Stomach smooth muscle (tissue), 2 donors: ENCODE measurements at regions not wholly inside any gene's neighbourhood (a gene's known extent, or its start where the extent isn't known, plus 50 kb on each side); places are given as distances from the start of the nearest gene placed in this dataset.

ENCODE experiments used
- H3K27ac ChIP-seq: one replicate; pipeline ENCODE4 v1.7.0; 2013; ENCODE audit warnings: mild to moderate bottlenecking, low read length, inconsistent platforms
- H3K27me3 ChIP-seq, 2 donors: one replicate each; pipeline ENCODE4 v1.7.0; 2013; ENCODE audit warnings: low read length in 2 of 2; ENCODE audit not compliant: insufficient read depth in 2 of 2, control insufficient read depth in 1 of 2
- H3K36me3 ChIP-seq, 2 donors: one replicate each; pipeline ENCODE4 v1.7.0; 2013; ENCODE audit warnings: low read length in 2 of 2; ENCODE audit not compliant: control insufficient read depth in 2 of 2, insufficient read depth in 2 of 2
- H3K4me1 ChIP-seq: one replicate; pipeline ENCODE4 v1.7.0; 2013; ENCODE audit warnings: low read length; ENCODE audit not compliant: control insufficient read depth, insufficient read depth
- H3K4me3 ChIP-seq, 2 donors: one replicate each; pipeline ENCODE4 v1.7.0; 2013; ENCODE audit warnings: low read length in 2 of 2
- H3K9ac ChIP-seq, 2 donors: one replicate each; pipeline ENCODE4 v1.7.0; 2013; ENCODE audit warnings: low read length in 2 of 2, mild to moderate bottlenecking in 1 of 2
- H3K9me3 ChIP-seq, 2 donors: one replicate each; pipeline ENCODE4 v1.7.0; 2013; ENCODE audit warnings: low read length in 2 of 2; ENCODE audit not compliant: control insufficient read depth in 2 of 2
- donor health status: healthy.
- donor health status: Pancreatic carcinoma.

- no peaks in the 10 kb centered on the region for H3K9me3 ChIP-seq
- no peak overlapping the region for H3K4me3 ChIP-seq
- H3K4me1 ChIP-seq = peaks cover 3% of the 10 kb centered on the region
- no peak overlapping the region for H3K9ac ChIP-seq
- no peak overlapping the region for H3K27ac ChIP-seq
- no peaks in the 10 kb centered on the region for H3K27me3 ChIP-seq
- H3K36me3 ChIP-seq = no peaks in the 10 kb centered on the region
These were observed 209.4 kb upstream of the TGFBR2 start for GRCh38 chr3:30397030-30397429.

DNA sequence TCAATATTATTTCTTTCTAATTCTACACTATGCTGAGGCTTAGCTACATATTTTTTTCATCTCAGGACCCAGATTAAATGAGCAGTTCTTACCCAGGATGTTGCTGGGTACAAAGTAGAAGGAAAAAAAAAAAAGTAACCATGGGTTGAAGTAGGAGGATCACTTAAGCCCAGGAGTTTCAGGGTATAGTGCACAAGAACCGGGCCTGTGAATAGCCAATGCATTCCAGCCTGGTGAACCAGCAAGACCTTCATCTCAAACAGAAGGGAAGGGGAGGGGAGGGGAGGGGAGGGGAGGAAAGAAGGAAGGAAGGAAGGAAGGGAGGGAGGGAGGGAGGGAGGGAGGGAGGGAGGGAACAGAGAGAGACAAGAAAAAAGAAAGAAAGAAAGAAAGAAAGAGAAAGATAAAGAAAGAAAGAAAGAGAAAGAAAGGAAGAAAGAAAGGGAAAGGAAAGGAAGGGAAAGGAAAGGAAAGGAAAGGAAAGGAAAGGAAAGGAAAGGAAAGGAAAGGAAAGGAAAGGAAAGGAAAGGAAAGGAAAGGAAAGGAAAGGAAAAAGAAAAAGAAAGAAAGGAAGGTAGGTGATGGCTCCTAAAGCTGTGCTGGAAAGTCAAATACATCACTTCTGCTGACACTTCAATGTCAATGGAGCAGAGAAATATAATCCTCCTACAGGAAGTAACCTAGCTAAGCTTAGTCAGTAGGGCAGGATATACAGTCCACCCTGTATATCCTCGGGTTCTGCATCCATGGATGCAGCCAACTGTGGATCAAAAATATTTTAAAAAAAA, 206.8 kb upstream of the TGFBR2 start:
- Histone ChIP-seq H3K27ac (no peak overlapping the region), H3K4me1 (peaks cover 7% of the 10 kb centered on the region), H3K36me3 (no peaks in the 10 kb centered on the region), H3K4me3 (no peak overlapping the region), H3K9me3 (no peaks in the 10 kb centered on the region), H3K27me3 (no peaks in the 10 kb centered on the region), H3K9ac (no peak overlapping the region)

DNA sequence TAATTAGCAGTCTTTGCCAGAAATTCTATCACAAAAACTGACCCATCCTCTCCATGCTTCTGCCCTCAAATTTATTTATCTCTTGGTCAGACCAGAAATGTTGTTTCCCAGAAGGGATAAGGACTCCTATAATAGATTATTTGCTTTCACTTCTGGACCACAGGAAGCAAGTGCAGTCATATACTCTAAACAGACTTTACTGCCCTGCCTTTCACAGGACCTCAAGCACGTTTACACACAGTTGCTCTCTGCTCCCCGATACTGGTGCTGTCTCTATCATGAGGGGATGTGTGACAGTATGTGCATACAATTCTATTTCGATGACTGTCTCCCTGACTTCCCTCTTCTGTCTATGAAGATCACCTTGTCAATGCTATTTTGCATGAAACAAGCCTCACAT, 205.5 kb upstream of the TGFBR2 start:
- no peaks in the 10 kb centered on the region for H3K9me3 ChIP-seq
- H3K4me3 ChIP-seq = peak overlapping the region; percentile 0 to 50
- peak overlapping the region in 1 of 2 donors; percentile 37 for H3K9ac ChIP-seq
- peaks cover 7% of the 10 kb centered on the region for H3K4me1 ChIP-seq
- no peak overlapping the region for H3K27ac ChIP-seq
- H3K27me3 ChIP-seq = no peaks in the 10 kb centered on the region
- H3K36me3 ChIP-seq = no peaks in the 10 kb centered on the region

- H3K4me1 ChIP-seq = peaks cover 7% of the 10 kb centered on the region
- no peak overlapping the region for H3K27ac ChIP-seq
- peak overlapping the region in 1 of 2 donors; percentile 9 for H3K4me3 ChIP-seq
These were observed 204.4 kb upstream of the TGFBR2 start for GRCh38 chr3:30401971-30402370.

GRCh38 chr3:30407651-30408050, 198.8 kb upstream of the TGFBR2 start:
- H3K4me1 ChIP-seq = no peaks in the 10 kb centered on the region
- H3K9me3 ChIP-seq = no peaks in the 10 kb centered on the region
- H3K9ac ChIP-seq = no peak overlapping the region
- H3K36me3 ChIP-seq = no peaks in the 10 kb centered on the region
- H3K27me3 ChIP-seq = no peaks in the 10 kb centered on the region
- no peak overlapping the region for H3K4me3 ChIP-seq
- no peak overlapping the region for H3K27ac ChIP-seq

More at GRCh38 chr3:30401971-30402370, 204.4 kb upstream of the TGFBR2 start:
- Histone ChIP-seq H3K27me3 (no peaks in the 10 kb centered on the region), H3K9me3 (no peaks in the 10 kb centered on the region), H3K9ac (peak overlapping the region in 1 of 2 donors; percentile 9), H3K36me3 (no peaks in the 10 kb centered on the region)

- Histone ChIP-seq H3K9ac (no peak overlapping the region), H3K9me3 (no peaks in the 10 kb centered on the region), H3K4me1 (no peaks in the 10 kb centered on the region), H3K36me3 (no peaks in the 10 kb centered on the region), H3K27ac (no peak overlapping the region), H3K4me3 (no peak overlapping the region), H3K27me3 (no peaks in the 10 kb centered on the region)
These were observed 198.3 kb upstream of the TGFBR2 start for GRCh38 chr3:30408105-30408557.

GRCh38 chr3:30418443-30418842, 188.0 kb upstream of the TGFBR2 start:
- Histone ChIP-seq H3K9ac (no peak overlapping the region), H3K27me3 (no peaks in the 10 kb centered on the region), H3K27ac (no peak overlapping the region), H3K36me3 (no peaks in the 10 kb centered on the region), H3K4me1 (no peaks in the 10 kb centered on the region), H3K4me3 (no peak overlapping the region), H3K9me3 (no peaks in the 10 kb centered on the region)

- Histone ChIP-seq H3K9me3 (no peaks in the 10 kb centered on the region), H3K9ac (no peak overlapping the region), H3K36me3 (no peaks in the 10 kb centered on the region), H3K27ac (no peak overlapping the region), H3K4me3 (no peak overlapping the region), H3K4me1 (peaks cover 5% of the 10 kb centered on the region), H3K27me3 (no peaks in the 10 kb centered on the region)
These were observed 185.1 kb upstream of the TGFBR2 start for GRCh38 chr3:30421266-30421665.

GRCh38 chr3:30426293-30426993, 180.0 kb upstream of the TGFBR2 start:
- Histone ChIP-seq H3K27ac (no peak overlapping the region), H3K4me3 (no peak overlapping the region), H3K4me1 (peaks cover 7% of the 10 kb centered on the region), H3K36me3 (no peaks in the 10 kb centered on the region), H3K9me3 (no peaks in the 10 kb centered on the region), H3K27me3 (no peaks in the 10 kb centered on the region), H3K9ac (no peak overlapping the region)

GRCh38 chr3:30428251-30428650, 178.2 kb upstream of the TGFBR2 start:
- H3K4me1 ChIP-seq = peaks cover 7% of the 10 kb centered on the region
- no peak overlapping the region for H3K9ac ChIP-seq
- no peak overlapping the region for H3K27ac ChIP-seq
- H3K36me3 ChIP-seq = no peaks in the 10 kb centered on the region
- H3K4me3 ChIP-seq = no peak overlapping the region
- H3K27me3 ChIP-seq = no peaks in the 10 kb centered on the region
- no peaks in the 10 kb centered on the region for H3K9me3 ChIP-seq

DNA sequence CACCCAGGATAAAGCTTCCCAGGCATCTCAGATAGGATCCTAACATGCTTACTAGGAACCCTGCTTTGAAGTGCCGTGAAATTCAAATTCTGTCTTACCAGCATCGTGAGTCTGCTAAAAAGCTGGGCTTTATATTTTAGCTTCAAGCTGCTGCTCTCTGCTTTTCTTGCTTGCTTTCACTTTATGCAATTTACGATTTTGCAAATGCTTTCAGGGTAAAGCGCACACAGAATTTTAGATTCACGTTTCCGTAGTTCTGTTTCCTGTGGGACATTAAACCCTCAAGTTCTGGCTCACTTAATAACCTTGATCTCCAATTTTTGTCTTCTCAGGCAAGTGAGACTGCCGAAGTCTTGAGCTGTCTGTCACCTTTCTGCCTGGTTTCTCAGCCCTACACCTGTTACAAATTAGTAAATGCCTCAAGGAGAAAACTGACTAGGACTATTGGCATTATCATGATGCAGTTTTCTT, 170.5 kb upstream of the TGFBR2 start:
- Histone ChIP-seq H3K27ac (no peak overlapping the region), H3K4me1 (peaks cover 13% of the 10 kb centered on the region), H3K27me3 (no peaks in the 10 kb centered on the region), H3K9me3 (no peaks in the 10 kb centered on the region), H3K4me3 (peak overlapping the region in 1 of 2 donors; percentile 37), H3K9ac (peak overlapping the region in 1 of 2 donors; percentile 28), H3K36me3 (no peaks in the 10 kb centered on the region)
